Mammary epithelial cell (primary cell): ENCODE measurements at regions not wholly inside any gene's neighbourhood (a gene's known extent, or its start where the extent isn't known, plus 50 kb on each side); places are given as distances from the start of the nearest gene placed in this dataset.

Source experiments
- CTCF ChIP-seq, 2 donors: IDR thresholded peaks in 1 of 2; conservative IDR thresholded peaks in 1 of 2; 2 replicates each; pipeline ENCODE4 v1.5.1; 2011 to 2012; ENCODE audit warnings: inconsistent platforms in 2 of 2, low read length in 2 of 2, mild to moderate bottlenecking in 2 of 2, control low read depth in 1 of 2, low read depth in 1 of 2; ENCODE audit not compliant: insufficient read depth in 1 of 2; ENCODE audit errors: extremely low read depth in 1 of 2
- EZH2 ChIP-seq: IDR thresholded peaks from 2 replicates; pipeline ENCODE4 v1.6.1; 2012; ENCODE audit warnings: low read length, inconsistent platforms, borderline replicate concordance

DNA sequence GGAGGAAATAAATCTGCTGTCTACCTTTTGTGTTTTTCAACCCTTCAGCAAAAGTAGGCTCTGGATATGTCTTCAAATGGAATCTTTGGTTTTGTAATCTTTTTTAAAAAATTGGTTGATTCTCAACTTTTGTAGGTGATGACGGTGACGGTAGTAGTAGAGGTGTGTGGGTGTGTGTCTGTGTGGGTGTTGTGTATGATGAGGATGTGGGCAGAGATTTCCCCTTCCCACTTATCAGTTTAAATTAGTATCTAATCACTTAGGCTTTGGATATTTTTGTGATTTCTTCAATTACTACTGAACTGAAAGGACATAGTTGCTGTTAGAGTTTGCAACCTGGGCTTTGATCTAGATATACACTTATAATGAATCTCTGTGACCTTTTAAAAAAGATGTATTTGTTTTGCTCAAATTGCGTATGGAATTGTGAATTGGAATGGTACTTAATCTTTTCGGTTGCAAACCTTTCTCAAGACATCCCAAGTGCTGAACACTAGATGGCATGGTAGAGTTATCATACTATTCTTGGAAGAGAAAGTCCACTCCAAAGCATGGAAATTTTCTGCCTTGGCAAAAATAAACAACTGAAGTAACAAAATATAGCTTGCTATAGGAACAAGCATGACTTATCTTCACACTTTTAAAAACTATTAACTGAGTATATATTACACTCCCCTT lies 51.9 kb upstream of the A1CF start:
- TF ChIP-seq CTCF (conservative IDR thresholded peaks at IDR 0.05 in 1 of 2, IDR thresholded peaks at IDR 0.05 in 1 of 2; ENCODE audit: extremely low read depth in 1 of 2, insufficient read depth in 1 of 2, low read depth in 1 of 2, low read length in 2 of 2) = peak; percentile 66 to 69
- no peak for TF ChIP-seq EZH2
